CD8-positive, alpha-beta memory T cell (primary cell): ENCODE measurements at regions not wholly inside any gene's neighbourhood (a gene's known extent, or its start where the extent isn't known, plus 50 kb on each side); places are given as distances from the start of the nearest gene placed in this dataset.

Experiments
- CTCF ChIA-PET: fragments of 350-600 bp; sonication (Branson Sonifier 250); formaldehyde crosslinking; loops from one replicate; lab custom pipeline; 2021; ENCODE audit warnings: antibody characterized with exemption; lab: Charles Lee
- POLR2A ChIA-PET: fragments of 350-600 bp; sonication (Branson Sonifier 250); formaldehyde crosslinking; loops from one replicate; lab custom pipeline; 2021; ENCODE audit warnings: antibody characterized with exemption; lab: Charles Lee
- DNase-seq, 5 donors: peaks; one replicate each; pipeline versions ENCODE4 v3.0.0 to v3.0.0-alpha.2; 2020 to 2022; ENCODE audit warnings: mixed read lengths in 1 of 5
- H3K27ac ChIP-seq: one replicate; pipeline ENCODE4 v1.7.0; 2013; ENCODE audit warnings: low read depth, mild to moderate bottlenecking, low read length, moderate library complexity
- H3K27me3 ChIP-seq: 2 replicates; pipeline ENCODE4 v1.7.0; 2013; ENCODE audit warnings: low read length, mild to moderate bottlenecking; ENCODE audit not compliant: insufficient read depth, poor library complexity, severe bottlenecking
- H3K36me3 ChIP-seq: 2 replicates; pipeline ENCODE4 v1.7.0; 2013; ENCODE audit warnings: mild to moderate bottlenecking, low read length, moderate library complexity; ENCODE audit not compliant: insufficient read depth
- H3K4me1 ChIP-seq: 2 replicates; pipeline ENCODE4 v1.7.0; 2013; ENCODE audit warnings: mild to moderate bottlenecking, low read length, moderate library complexity; ENCODE audit not compliant: insufficient read depth
- H3K4me3 ChIP-seq: 2 replicates; pipeline ENCODE4 v1.7.0; 2013; ENCODE audit warnings: mild to moderate bottlenecking, low read length
- H3K9me3 ChIP-seq: 2 replicates; pipeline ENCODE4 v1.7.0; 2013; ENCODE audit warnings: mild to moderate bottlenecking, low read length
- H3K27ac Mint-ChIP-seq, 8 donors: one replicate each; pipeline ENCODE4 v1.8.0; 2020 to 2021; ENCODE audit warnings: mixed read lengths in 8 of 8, mild to moderate bottlenecking in 6 of 8, inconsistent platforms in 3 of 8, moderate library complexity in 3 of 8
- H3K27me3 Mint-ChIP-seq, 2 donors: one replicate each; pipeline ENCODE4 v1.8.0; 2020 to 2021; ENCODE audit warnings: mixed read lengths in 2 of 2, mild to moderate bottlenecking in 1 of 2, moderate library complexity in 1 of 2
- H3K36me3 Mint-ChIP-seq, 3 donors: one replicate each; pipeline ENCODE4 v1.8.0; 2020 to 2021; ENCODE audit warnings: mixed read lengths in 3 of 3, inconsistent platforms in 1 of 3, mild to moderate bottlenecking in 1 of 3
- H3K4me1 Mint-ChIP-seq, 3 donors: one replicate each; pipeline ENCODE4 v1.8.0; 2020 to 2021; ENCODE audit warnings: mixed read lengths in 3 of 3, inconsistent platforms in 1 of 3, mild to moderate bottlenecking in 1 of 3
- H3K4me3 Mint-ChIP-seq, 7 donors: one replicate each; pipeline ENCODE4 v1.8.0; 2020 to 2021; ENCODE audit warnings: mixed read lengths in 7 of 7, mild to moderate bottlenecking in 6 of 7, moderate library complexity in 4 of 7, inconsistent platforms in 2 of 7
- H3K9me3 Mint-ChIP-seq, 5 donors: one replicate each; pipeline ENCODE4 v1.8.0; 2020 to 2022; ENCODE audit warnings: mixed read lengths in 5 of 5, mild to moderate bottlenecking in 3 of 5, moderate library complexity in 2 of 5, inconsistent platforms in 1 of 5

DNA sequence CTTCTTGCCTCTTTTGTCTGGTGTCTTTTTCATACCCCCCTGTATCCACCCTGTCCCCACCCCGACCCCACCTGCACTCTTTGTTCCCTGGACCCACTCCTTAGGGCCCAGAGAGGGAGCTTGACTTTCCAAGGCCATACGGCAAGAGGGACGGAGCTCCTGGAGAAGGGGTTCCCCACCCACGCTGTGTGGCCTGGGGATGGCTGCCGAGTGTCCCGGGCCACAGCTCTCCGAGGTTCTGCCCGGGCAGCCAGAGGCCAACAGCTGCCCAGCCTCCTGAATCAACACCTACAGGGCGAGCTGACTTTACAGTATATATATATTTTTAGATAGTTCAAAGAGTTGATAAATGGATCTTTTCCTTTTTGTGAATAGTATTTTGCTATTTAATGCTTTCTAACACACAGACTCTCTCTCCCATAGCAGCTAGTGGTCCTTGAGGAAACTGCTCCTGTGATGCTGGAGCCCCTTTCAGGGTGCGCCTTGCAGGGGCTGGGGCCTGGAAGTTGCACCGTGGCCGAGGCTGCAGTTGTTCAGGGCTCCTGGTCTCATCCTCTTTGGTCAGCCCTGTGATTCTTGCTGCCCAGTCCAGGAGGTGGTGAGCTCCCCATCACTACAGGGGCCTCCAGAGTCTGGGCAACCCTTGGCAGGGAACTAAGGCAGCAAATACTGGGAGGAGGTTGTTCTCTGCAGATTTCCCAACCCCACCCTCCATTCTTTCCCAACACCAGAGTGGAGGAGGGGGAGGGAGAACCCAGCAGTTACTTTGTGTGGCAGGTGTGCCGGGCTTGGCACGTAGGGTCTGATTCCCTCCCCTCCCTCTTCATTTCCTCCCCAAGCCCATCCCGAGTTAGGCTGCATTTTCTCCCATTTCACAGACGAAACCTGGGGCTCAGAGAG is 321.6 kb downstream of the PTPRU start:
- no peak overlapping the region for H3K4me3 Mint-ChIP-seq
- H3K36me3 ChIP-seq, result no peaks in the 10 kb centered on the region
- POLR2A ChIA-PET, result no interaction called here
- H3K9me3 ChIP-seq, result no peaks in the 10 kb centered on the region
- no peaks in the 10 kb centered on the region for H3K4me1 ChIP-seq
- H3K4me3 ChIP-seq, result no peak overlapping the region
- H3K27me3 ChIP-seq, result no peaks in the 10 kb centered on the region
- H3K27ac Mint-ChIP-seq, result no peak overlapping the region
- DNase-seq, result no peak
- H3K27me3 Mint-ChIP-seq, result peaks cover 3 to 18% of the 10 kb centered on the region in 2 donors
- peaks cover 8 to 11% (median 8%) of the 10 kb centered on the region in 5 donors for H3K9me3 Mint-ChIP-seq
- no peaks in the 10 kb centered on the region for H3K4me1 Mint-ChIP-seq
- CTCF ChIA-PET, result no interaction called here
- H3K36me3 Mint-ChIP-seq, result no peaks in the 10 kb centered on the region
- no peak overlapping the region for H3K27ac ChIP-seq

DNA sequence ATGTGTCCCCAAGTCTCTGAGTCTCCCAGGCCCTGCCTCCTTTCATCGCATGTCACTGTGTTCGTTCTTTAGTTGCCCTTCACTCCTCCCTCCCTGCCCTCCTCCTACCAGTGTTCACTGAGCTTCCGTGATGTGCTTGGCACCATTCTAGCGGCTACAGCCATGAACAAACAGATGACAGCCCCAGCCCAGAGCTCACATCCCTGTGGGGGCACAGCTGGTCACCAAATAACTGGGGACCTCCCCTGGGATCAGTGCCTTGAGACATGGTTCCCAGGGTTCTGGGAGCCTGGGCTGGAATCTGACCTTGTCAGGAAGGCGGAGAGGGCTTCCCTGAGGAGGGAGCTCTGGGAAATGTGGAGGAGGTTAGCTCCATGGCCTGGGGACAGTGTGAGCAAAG is 320.7 kb downstream of the PTPRU start:
- H3K4me1 ChIP-seq, result no peaks in the 10 kb centered on the region
- H3K4me3 Mint-ChIP-seq, result no peak overlapping the region
- H3K27me3 Mint-ChIP-seq, result peaks cover 1 to 18% of the 10 kb centered on the region in 2 donors
- peaks cover 0 to 3% (median under 1%) of the 10 kb centered on the region in 5 donors for H3K9me3 Mint-ChIP-seq
- CTCF ChIA-PET, result no interaction called here
- POLR2A ChIA-PET, result no interaction called here
- no peaks in the 10 kb centered on the region for H3K4me1 Mint-ChIP-seq
- no peak overlapping the region for H3K4me3 ChIP-seq
- no peaks in the 10 kb centered on the region for H3K27me3 ChIP-seq
- no peaks in the 10 kb centered on the region for H3K36me3 ChIP-seq
- no peaks in the 10 kb centered on the region for H3K9me3 ChIP-seq
- no peak for DNase-seq
- no peaks in the 10 kb centered on the region for H3K36me3 Mint-ChIP-seq
- H3K27ac ChIP-seq, result no peak overlapping the region
- H3K27ac Mint-ChIP-seq, result no peak overlapping the region

DNA sequence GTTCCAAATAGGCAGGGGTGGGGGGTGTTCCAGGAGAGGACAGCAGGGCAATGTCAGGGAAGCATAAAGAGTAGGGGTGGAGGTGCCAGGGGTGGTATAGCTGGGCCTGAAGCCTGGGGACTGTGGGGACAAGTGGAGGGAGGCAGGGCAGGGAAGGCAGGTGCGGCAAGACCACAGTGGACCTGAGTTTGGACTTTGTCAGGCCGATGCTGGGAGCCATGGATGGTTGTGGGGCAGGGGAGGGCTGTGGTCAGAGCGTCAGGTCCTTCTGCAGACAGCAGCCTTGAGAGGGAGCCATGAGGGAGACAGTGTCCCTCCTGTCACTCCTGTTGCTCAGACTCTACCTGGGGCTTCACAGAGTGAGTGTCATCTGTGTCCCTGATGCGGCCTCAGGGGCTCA is 320.3 kb downstream of the PTPRU start:
- Histone ChIP-seq H3K4me3 (no peak overlapping the region), H3K27ac (no peak overlapping the region), H3K9me3 (no peaks in the 10 kb centered on the region), H3K36me3 (no peaks in the 10 kb centered on the region), H3K27me3 (no peaks in the 10 kb centered on the region), H3K4me1 (no peaks in the 10 kb centered on the region)
- Mint-ChIP-seq H3K4me1 (no peaks in the 10 kb centered on the region), H3K27ac (no peak overlapping the region), H3K36me3 (no peaks in the 10 kb centered on the region), H3K27me3 (peaks cover 1 to 18% of the 10 kb centered on the region in 2 donors), H3K4me3 (no peak overlapping the region), H3K9me3 (peaks cover 0 to 2% (median 0%) of the 10 kb centered on the region in 5 donors)
- ChIA-PET CTCF (no interaction called here), POLR2A (no interaction called here)
- DNase-seq, result no peak

DNA sequence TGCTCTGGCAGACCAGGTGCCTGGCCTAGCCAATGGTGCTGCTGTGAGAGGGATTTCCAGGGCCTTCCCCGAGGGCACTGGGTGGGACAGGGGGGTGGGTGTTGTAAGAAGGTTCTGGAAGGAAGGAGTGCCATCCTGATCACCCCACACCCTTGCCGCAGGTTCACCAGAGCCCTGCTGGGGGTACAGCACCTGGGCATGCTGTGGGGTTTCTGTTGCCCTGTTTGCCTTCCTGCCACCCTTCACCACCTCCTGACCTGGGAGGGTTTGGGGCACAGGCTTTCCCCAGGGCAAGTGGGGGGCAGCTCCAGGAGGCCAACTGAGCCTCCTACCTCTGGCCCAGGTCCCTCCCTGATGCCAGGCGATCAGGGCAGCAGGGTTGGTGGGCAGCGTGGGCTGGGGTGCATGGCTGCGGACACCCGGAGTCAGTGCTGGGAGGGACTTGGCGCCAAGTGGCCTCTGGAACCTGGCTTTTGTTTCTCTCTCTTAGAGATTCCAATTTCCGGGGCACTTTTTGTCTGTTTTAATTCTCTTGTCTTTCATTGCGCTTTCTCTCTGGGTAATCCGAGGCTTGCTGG is 318.8 kb downstream of the PTPRU start:
- H3K4me3 Mint-ChIP-seq, result no peak overlapping the region
- H3K4me1 Mint-ChIP-seq, result no peaks in the 10 kb centered on the region
- H3K27me3 ChIP-seq, result no peaks in the 10 kb centered on the region
- no peak for DNase-seq
- no peak overlapping the region for H3K27ac Mint-ChIP-seq
- no peak overlapping the region for H3K27ac ChIP-seq
- H3K36me3 Mint-ChIP-seq, result no peaks in the 10 kb centered on the region
- ChIA-PET CTCF (no interaction called here), POLR2A (no interaction called here)
- H3K27me3 Mint-ChIP-seq, result peaks cover 1 to 12% of the 10 kb centered on the region in 2 donors
- no peaks in the 10 kb centered on the region for H3K4me1 ChIP-seq
- H3K9me3 Mint-ChIP-seq, result peaks cover 0 to under 1% (median 0%) of the 10 kb centered on the region in 5 donors
- H3K9me3 ChIP-seq, result no peaks in the 10 kb centered on the region
- no peak overlapping the region for H3K4me3 ChIP-seq
- H3K36me3 ChIP-seq, result no peaks in the 10 kb centered on the region

DNA sequence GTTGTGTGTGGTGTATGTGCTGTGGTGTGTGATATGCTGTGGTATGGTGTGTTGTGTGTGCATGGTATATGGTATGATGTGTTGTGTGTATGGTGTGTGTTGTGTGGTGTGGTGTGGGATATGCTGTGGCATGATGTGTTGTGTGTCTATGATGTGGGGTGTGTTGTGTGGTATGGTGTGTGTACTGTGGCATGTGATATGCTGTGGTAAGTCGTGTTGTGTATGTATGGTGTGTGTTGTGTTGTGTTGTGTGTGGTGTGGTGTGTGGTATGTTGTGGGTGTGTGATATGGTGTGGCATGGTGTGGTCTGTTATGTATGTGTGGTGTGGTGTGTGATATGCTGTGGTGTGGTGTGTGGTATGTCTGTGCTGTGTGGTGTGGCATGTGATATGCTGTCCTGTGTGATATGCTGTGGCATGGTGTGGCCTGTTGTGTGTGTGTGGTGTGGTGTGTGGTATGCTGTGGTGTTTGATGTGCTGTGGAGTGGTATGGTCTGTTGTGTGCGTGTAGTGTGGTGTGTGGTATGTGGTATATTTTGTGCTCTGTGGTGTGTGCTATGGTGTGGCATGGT is 318.0 kb downstream of the PTPRU start:
- H3K27ac Mint-ChIP-seq, result no peak overlapping the region
- H3K9me3 Mint-ChIP-seq, result no peaks in the 10 kb centered on the region
- H3K4me3 Mint-ChIP-seq, result no peak overlapping the region
- Histone ChIP-seq H3K27me3 (no peaks in the 10 kb centered on the region), H3K4me1 (no peaks in the 10 kb centered on the region), H3K9me3 (no peaks in the 10 kb centered on the region), H3K27ac (no peak overlapping the region), H3K4me3 (no peak overlapping the region), H3K36me3 (no peaks in the 10 kb centered on the region)
- no peaks in the 10 kb centered on the region for H3K4me1 Mint-ChIP-seq
- no peak for DNase-seq
- H3K36me3 Mint-ChIP-seq, result no peaks in the 10 kb centered on the region
- ChIA-PET CTCF (no interaction called here), POLR2A (no interaction called here)
- peaks cover 1 to 9% of the 10 kb centered on the region in 2 donors for H3K27me3 Mint-ChIP-seq

DNA sequence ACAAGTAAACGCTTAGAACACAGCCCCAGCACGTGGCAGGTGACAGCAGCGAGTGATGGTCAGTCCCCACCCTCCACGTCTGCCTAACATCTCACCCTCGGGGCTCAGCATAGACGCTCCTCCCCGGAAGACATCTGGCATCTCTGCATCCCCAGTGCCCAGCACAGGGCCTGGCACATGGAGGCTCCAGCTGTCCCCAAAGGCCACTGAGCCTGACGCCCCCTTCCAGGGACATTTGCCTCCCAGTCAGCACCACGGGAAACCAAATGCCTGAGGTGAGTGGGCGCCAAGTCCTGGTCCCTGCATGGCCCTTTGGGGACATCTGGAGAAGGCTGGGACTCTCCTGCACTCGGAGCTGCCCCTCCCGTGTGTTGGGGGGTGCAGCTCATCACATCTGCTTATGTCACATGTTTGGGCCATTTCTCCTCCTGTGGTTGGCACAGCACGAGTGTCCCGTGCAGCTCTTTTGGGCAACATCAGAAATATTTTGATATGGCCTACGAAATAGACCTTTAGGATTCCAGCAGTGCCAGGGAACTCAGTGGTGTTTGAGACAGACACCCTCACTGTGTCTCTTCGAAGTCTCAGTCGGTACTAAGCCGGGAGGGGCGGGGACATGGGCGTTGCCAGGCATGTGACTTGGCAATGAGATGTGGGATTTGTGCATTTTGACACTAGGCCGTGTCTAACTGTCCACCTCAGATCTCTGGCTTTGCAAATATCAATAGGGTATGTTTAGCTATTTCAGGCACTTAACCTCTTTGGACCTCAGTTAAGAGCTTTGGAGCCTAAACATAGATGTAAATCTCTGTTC is 315.0 kb downstream of the PTPRU start:
- ChIA-PET CTCF (no interaction called here), POLR2A (no interaction called here)
- H3K27ac ChIP-seq, result no peak overlapping the region
- no peaks in the 10 kb centered on the region for H3K4me1 ChIP-seq
- no peak overlapping the region for H3K4me3 ChIP-seq
- Mint-ChIP-seq H3K36me3 (no peaks in the 10 kb centered on the region), H3K4me1 (no peaks in the 10 kb centered on the region), H3K9me3 (no peaks in the 10 kb centered on the region), H3K4me3 (no peak overlapping the region), H3K27ac (no peak overlapping the region), H3K27me3 (no peaks in the 10 kb centered on the region)
- no peak for DNase-seq
- no peaks in the 10 kb centered on the region for H3K9me3 ChIP-seq
- H3K36me3 ChIP-seq, result no peaks in the 10 kb centered on the region
- no peaks in the 10 kb centered on the region for H3K27me3 ChIP-seq

DNA sequence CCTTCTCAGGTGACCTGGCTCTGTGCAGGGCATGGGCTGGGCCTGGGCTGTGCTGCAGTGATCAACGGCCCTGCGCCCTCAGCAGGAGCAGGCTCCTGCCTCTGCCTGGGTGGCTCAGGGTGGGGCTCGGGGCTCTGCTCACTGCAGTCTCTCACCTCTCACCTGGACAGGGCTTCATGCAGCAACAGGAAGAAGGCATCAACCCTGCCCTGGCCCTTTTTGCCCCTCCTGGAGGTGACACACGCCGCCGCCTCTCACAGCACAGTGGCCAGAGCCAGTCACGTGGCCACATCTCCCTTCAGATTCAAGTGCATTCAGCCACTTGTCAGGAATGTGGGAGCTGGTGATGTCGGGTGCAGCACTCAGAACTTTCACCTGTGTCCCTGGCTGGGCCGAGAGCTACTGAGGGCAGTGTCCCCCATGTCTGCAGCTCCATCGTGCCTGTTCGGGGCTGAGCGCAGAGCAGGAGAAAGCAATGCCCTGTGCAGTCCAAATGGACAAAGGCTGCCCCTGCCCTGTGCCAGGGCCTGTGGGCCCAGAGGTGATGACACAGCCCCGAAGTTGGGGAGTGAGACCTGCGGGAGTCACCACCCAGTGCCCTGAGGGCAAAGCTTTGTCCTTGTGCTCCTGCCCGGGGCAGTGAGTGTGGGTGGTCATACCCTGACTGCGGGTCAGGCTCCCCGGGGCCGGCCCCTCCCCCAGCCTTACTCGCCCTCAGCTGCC is 314.0 kb downstream of the PTPRU start:
- Histone ChIP-seq H3K27me3 (no peaks in the 10 kb centered on the region), H3K4me1 (no peaks in the 10 kb centered on the region), H3K27ac (no peak overlapping the region), H3K36me3 (no peaks in the 10 kb centered on the region), H3K4me3 (no peak overlapping the region), H3K9me3 (no peaks in the 10 kb centered on the region)
- no peaks in the 10 kb centered on the region for H3K27me3 Mint-ChIP-seq
- ChIA-PET POLR2A (no interaction called here), CTCF (no interaction called here)
- H3K36me3 Mint-ChIP-seq, result no peaks in the 10 kb centered on the region
- H3K4me3 Mint-ChIP-seq, result no peak overlapping the region
- H3K27ac Mint-ChIP-seq, result no peak overlapping the region
- H3K4me1 Mint-ChIP-seq, result no peaks in the 10 kb centered on the region
- no peaks in the 10 kb centered on the region for H3K9me3 Mint-ChIP-seq
- no peak for DNase-seq
